ENCODE measurements at regions not wholly inside any gene's neighbourhood (a gene's known extent, or its start where the extent isn't known, plus 50 kb on each side); places are given as distances from the start of the nearest gene placed in this dataset.

GRCh38 chr9:129363216-129363873 lies 185.3 kb upstream of the IER5L start:
- intact Hi-C loops (cut with DNase I): no loop called here
- Histone ChIP-seq H3K27me3 (no peaks in the 10 kb centered on the region), H3K36me3 (no peaks in the 10 kb centered on the region), H3K4me1 (no peaks in the 10 kb centered on the region), H3K9ac (ENCODE audit: low read depth in 2 of 2, low read length in 2 of 2) (no peak overlapping the region), H3K9me3 (no peaks in the 10 kb centered on the region), H3K27ac (no peak overlapping the region), H3K4me3 (no peak overlapping the region)
- TF ChIP-seq CTCF (IDR thresholded peaks at IDR 0.05): no peak
- no peak for DNase-seq

- intact Hi-C loops (cut with DNase I): no loop called here
- no peaks in the 10 kb centered on the region for H3K36me3 ChIP-seq
- DNase-seq: no peak
- H3K4me1 ChIP-seq: no peaks in the 10 kb centered on the region
- H3K27ac ChIP-seq: no peak overlapping the region
- TF ChIP-seq CTCF (IDR thresholded peaks at IDR 0.05): no peak
- no peaks in the 10 kb centered on the region for H3K9me3 ChIP-seq
- no peak overlapping the region for H3K4me3 ChIP-seq
- H3K27me3 ChIP-seq: no peaks in the 10 kb centered on the region
- no peak overlapping the region for H3K9ac ChIP-seq (ENCODE audit: low read depth in 2 of 2, low read length in 2 of 2)
Observed at GRCh38 chr9:129362287-129363000, 184.4 kb upstream of the IER5L start.

- no peaks in the 10 kb centered on the region for H3K4me1 ChIP-seq
- intact Hi-C loops (cut with DNase I): no loop called here
- no peak overlapping the region for H3K27ac ChIP-seq
- no peaks in the 10 kb centered on the region for H3K9me3 ChIP-seq
- no peak for DNase-seq
- no peaks in the 10 kb centered on the region for H3K36me3 ChIP-seq
- no peaks in the 10 kb centered on the region for H3K27me3 ChIP-seq
- TF ChIP-seq CTCF (IDR thresholded peaks at IDR 0.05): no peak
- no peak overlapping the region for H3K9ac ChIP-seq (ENCODE audit: low read depth in 2 of 2, low read length in 2 of 2)
- H3K4me3 ChIP-seq: no peak overlapping the region
Observed at GRCh38 chr9:129361196-129361595, 183.1 kb upstream of the IER5L start.

- no peak overlapping the region for H3K9ac ChIP-seq (ENCODE audit: low read depth in 2 of 2, low read length in 2 of 2)
- H3K27ac ChIP-seq: no peak overlapping the region
- H3K36me3 ChIP-seq: no peaks in the 10 kb centered on the region
- no peaks in the 10 kb centered on the region for H3K9me3 ChIP-seq
- H3K4me1 ChIP-seq: no peaks in the 10 kb centered on the region
- DNase-seq: no peak
- no peak for TF ChIP-seq CTCF (IDR thresholded peaks at IDR 0.05)
- H3K27me3 ChIP-seq: no peaks in the 10 kb centered on the region
- intact Hi-C loops (cut with DNase I): no loop called here
- H3K4me3 ChIP-seq: no peak overlapping the region
Observed at GRCh38 chr9:129359916-129360536, 182.0 kb upstream of the IER5L start.

- intact Hi-C loops (cut with DNase I): no loop called here
- Histone ChIP-seq H3K27me3 (no peaks in the 10 kb centered on the region), H3K4me3 (no peak overlapping the region), H3K9ac (ENCODE audit: low read depth in 2 of 2, low read length in 2 of 2) (no peak overlapping the region), H3K36me3 (no peaks in the 10 kb centered on the region), H3K4me1 (no peaks in the 10 kb centered on the region), H3K9me3 (no peaks in the 10 kb centered on the region), H3K27ac (no peak overlapping the region)
- DNase-seq: no peak
- TF ChIP-seq CTCF (IDR thresholded peaks at IDR 0.05): no peak
Observed at GRCh38 chr9:129359162-129359811, 181.2 kb upstream of the IER5L start.

Measured in colonic mucosa (tissue), 4 donors.